Testis (tissue), 2 donors: ENCODE measurements at regions not wholly inside any gene's neighbourhood (a gene's known extent, or its start where the extent isn't known, plus 50 kb on each side); places are given as distances from the start of the nearest gene placed in this dataset.

Source experiments
- DNase-seq: peaks from one replicate; pipeline ENCODE4 v3.0.0-alpha.2; 2019
- H3K27ac ChIP-seq, 2 donors: fragments of 200-600 bp; sonication (generic); one replicate each; pipeline ENCODE4 v1.5.1; 2019
- H3K27me3 ChIP-seq: fragments of 200-600 bp; sonication (generic); one replicate; pipeline ENCODE4 v1.5.1; 2019
- H3K36me3 ChIP-seq: fragments of 200-600 bp; sonication (generic); one replicate; pipeline ENCODE4 v1.5.1; 2017; ENCODE audit warnings: low read depth; ENCODE audit errors: missing control alignments
- H3K4me1 ChIP-seq: fragments of 200-600 bp; sonication (generic); one replicate; pipeline ENCODE4 v1.5.1; 2019
- H3K4me3 ChIP-seq, 2 donors: fragments of 200-600 bp; sonication (generic); one replicate each; pipeline ENCODE4 v1.5.1; 2017 to 2019
- H3K9me3 ChIP-seq: fragments of 200-600 bp; sonication (generic); one replicate; pipeline ENCODE4 v1.5.1; 2017
- CTCF ChIP-seq, 3 experiments: fragments of 450-650 bp in 2 of 3; fragments of 200-600 bp in 1 of 3; sonication (generic) in 1 of 3; IDR thresholded peaks; one replicate each; pipeline ENCODE4 v1.5.1; 2016 to 2019; ENCODE audit warnings: antibody characterized with exemption in 3 of 3, mild to moderate bottlenecking in 2 of 3, moderate library complexity in 1 of 3
- POLR2A ChIP-seq: fragments of 450-650 bp; IDR thresholded peaks from one replicate; pipeline ENCODE4 v1.6.1; 2017; ENCODE audit warnings: antibody characterized with exemption, mild to moderate bottlenecking, moderate library complexity
- WGBS, 2 donors: methylation state at CpG; one replicate each; pipeline ENCODE4 v1.1.5; 2018; 5-methylcytosine and 5-hydroxymethylcytosine counted together
- intact Hi-C: fragments of 100-400 bp; cut with DNase I; formaldehyde crosslinking; loops from one replicate; pipeline ENCODE4 v1.15.1; 2023; ENCODE audit warnings: low total_unique reads

- H3K27ac ChIP-seq, result no peak overlapping the region
- no peak for DNase-seq
- no peaks in the 10 kb centered on the region for H3K36me3 ChIP-seq
- H3K9me3 ChIP-seq, result no peaks in the 10 kb centered on the region
- no peaks in the 10 kb centered on the region for H3K27me3 ChIP-seq
- intact Hi-C loops, result no loop called here
- peaks cover 11% of the 10 kb centered on the region for H3K4me1 ChIP-seq
- H3K4me3 ChIP-seq, result no peak overlapping the region
- TF ChIP-seq CTCF (IDR thresholded peaks at IDR 0.05), result no peak
- no peak for TF ChIP-seq POLR2A
- WGBS, 2 donors, result 94% methylated on average over 4 of the region's 4 CpGs
Measured at GRCh38 chr22:48284671-48285070, 1522.2 kb downstream of the TBC1D22A start.

- TF ChIP-seq POLR2A (no peak), CTCF (IDR thresholded peaks at IDR 0.05) (no peak)
- Histone ChIP-seq H3K36me3 (no peaks in the 10 kb centered on the region), H3K9me3 (no peaks in the 10 kb centered on the region), H3K27me3 (no peaks in the 10 kb centered on the region), H3K4me3 (no peak overlapping the region), H3K4me1 (peaks cover 5% of the 10 kb centered on the region), H3K27ac (no peak overlapping the region)
- intact Hi-C loops, result no loop called here
- whole genome bisulfite sequencing, 2 donors, result 88 to 95% methylated on average over 2 of the region's 2 CpGs
- no peak for DNase-seq
Measured at GRCh38 chr22:48282804-48283203, 1520.4 kb downstream of the TBC1D22A start.

GRCh38 chr22:48279461-48279756 lies 1517.0 kb downstream of the TBC1D22A start:
- 86 to 91% methylated on average over 6 of the region's 6 CpGs for WGBS, 2 donors
- no peak overlapping the region for H3K27ac ChIP-seq
- intact Hi-C loops, result no loop called here
- no peak for TF ChIP-seq POLR2A
- H3K27me3 ChIP-seq, result no peaks in the 10 kb centered on the region
- H3K9me3 ChIP-seq, result no peaks in the 10 kb centered on the region
- H3K4me1 ChIP-seq, result no peaks in the 10 kb centered on the region
- no peak overlapping the region for H3K4me3 ChIP-seq
- no peaks in the 10 kb centered on the region for H3K36me3 ChIP-seq
- DNase-seq, result no peak

- no peak for TF ChIP-seq POLR2A
- Histone ChIP-seq H3K36me3 (no peaks in the 10 kb centered on the region), H3K4me1 (no peaks in the 10 kb centered on the region), H3K9me3 (no peaks in the 10 kb centered on the region), H3K4me3 (no peak overlapping the region), H3K27ac (no peak overlapping the region), H3K27me3 (no peaks in the 10 kb centered on the region)
- WGBS, 2 donors, result 69 to 74% methylated on average over 14 to 19 of the region's 19 CpGs
- no peak for DNase-seq
- intact Hi-C loops, result no loop called here
Measured at GRCh38 chr22:48278620-48279460, 1516.4 kb downstream of the TBC1D22A start.

GRCh38 chr22:48277868-48278581 lies 1515.6 kb downstream of the TBC1D22A start:
- H3K27ac ChIP-seq, result no peak overlapping the region
- H3K36me3 ChIP-seq, result no peaks in the 10 kb centered on the region
- no peak for TF ChIP-seq POLR2A
- no peak for TF ChIP-seq CTCF (IDR thresholded peaks at IDR 0.05)
- H3K4me3 ChIP-seq, result no peak overlapping the region
- no peak for DNase-seq
- intact Hi-C loops, result no loop called here
- H3K27me3 ChIP-seq, result no peaks in the 10 kb centered on the region
- H3K9me3 ChIP-seq, result no peaks in the 10 kb centered on the region
- no peaks in the 10 kb centered on the region for H3K4me1 ChIP-seq
- WGBS, 2 donors, result 48 to 73% methylated on average over 18 to 19 of the region's 19 CpGs
